ENCODE measurements at regions not wholly inside any gene's neighbourhood (a gene's known extent, or its start where the extent isn't known, plus 50 kb on each side); places are given as distances from the start of the nearest gene placed in this dataset.

DNA sequence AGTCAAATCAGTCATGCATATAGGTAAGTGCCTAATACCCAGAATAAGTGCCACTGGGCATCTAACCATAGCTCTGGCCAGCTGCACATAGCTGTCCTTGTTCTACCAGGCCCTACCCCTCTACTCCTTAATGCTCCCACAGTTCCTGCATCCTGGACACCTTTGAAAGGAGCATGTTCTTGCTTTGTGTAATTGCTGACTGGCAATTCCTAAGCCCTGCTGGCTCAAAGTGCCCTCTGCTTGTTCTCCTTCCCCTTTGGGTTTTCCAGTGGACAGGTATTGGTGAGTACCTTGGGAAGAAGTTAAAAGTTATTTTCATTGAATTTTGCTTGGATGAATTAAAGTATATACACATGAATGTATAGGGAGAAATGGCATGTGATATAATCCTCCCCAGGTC lies 516.4 kb downstream of the ETNK1 start:
- Histone ChIP-seq H2BK5ac (ENCODE audit: low read depth, low read length, poor library complexity, severe bottlenecking) (no peak overlapping the region), H2BK120ac (ENCODE audit: low read depth, low read length) (no peak overlapping the region), H3K18ac (ENCODE audit: low read depth, low read length) (no peak overlapping the region), H3K9ac (ENCODE audit: low read depth, low read length) (no peak overlapping the region), H3K4ac (ENCODE audit: low read depth, low read length) (no peak overlapping the region), H3K27ac (ENCODE audit: insufficient read depth, low read length) (no peak overlapping the region), H3K9me3 (ENCODE audit: control insufficient read depth, insufficient read depth, low read length) (0 out of 2 replicates have a peak, but pooled peaks cover 2% of the 10 kb centered on the region), H3K27me3 (ENCODE audit: control insufficient read depth, insufficient read depth, low read length) (no peaks in the 10 kb centered on the region), H2AK5ac (ENCODE audit: low read depth, low read length) (no peak overlapping the region), H3K14ac (replicated peaks; ENCODE audit: low read depth, low read length) (no peak overlapping the region), H2BK20ac (ENCODE audit: low read depth, low read length) (no peak overlapping the region), H4K5ac (ENCODE audit: low read depth, low read length) (no peak overlapping the region), H3K4me3 (ENCODE audit: insufficient read depth, low read depth, low read length) (no peak overlapping the region), H3K79me1 (ENCODE audit: low read depth in 1 of 2, low read length in 2 of 2) (no peaks in the 10 kb centered on the region), H2AK9ac (replicated peaks; ENCODE audit: low read depth, low read length, poor library complexity) (no peak overlapping the region), H3K4me2 (ENCODE audit: low read depth, low read length) (no peak overlapping the region), H2AFZ (replicated peaks; ENCODE audit: low read length, poor library complexity) (no peak overlapping the region), H4K91ac (ENCODE audit: insufficient read depth, low read depth, low read length) (no peak overlapping the region), H4K20me1 (ENCODE audit: insufficient read depth, low read length) (no peaks in the 10 kb centered on the region), H3K23ac (ENCODE audit: low read depth, low read length) (no peak overlapping the region), H3K56ac (ENCODE audit: extremely low read depth, insufficient read depth, low read length) (no peak overlapping the region), H4K8ac (ENCODE audit: low read depth in 2 of 2, low read length in 2 of 2) (no peak overlapping the region), H2BK15ac (ENCODE audit: low read depth, low read length) (no peak overlapping the region), H3K9me1 (ENCODE audit: insufficient read depth, low read length) (no peaks in the 10 kb centered on the region), H3K36me3 (ENCODE audit: control insufficient read depth, insufficient read depth, low read length) (no peaks in the 10 kb centered on the region), H3K4me1 (ENCODE audit: control insufficient read depth, insufficient read depth, low read length) (no peaks in the 10 kb centered on the region)
- TF ChIP-seq CTCF (conservative IDR thresholded peaks at IDR 0.05; ENCODE audit: low read depth, low read length): no peak
- TF ChIP-seq MAZ (IDR thresholded peaks at IDR 0.05; ENCODE audit: borderline replicate concordance, low read depth, low read length): no peak
- TF ChIP-seq RAD21 (IDR thresholded peaks at IDR 0.05; ENCODE audit: low read length): no peak
- TF ChIP-seq, protein P1, sequence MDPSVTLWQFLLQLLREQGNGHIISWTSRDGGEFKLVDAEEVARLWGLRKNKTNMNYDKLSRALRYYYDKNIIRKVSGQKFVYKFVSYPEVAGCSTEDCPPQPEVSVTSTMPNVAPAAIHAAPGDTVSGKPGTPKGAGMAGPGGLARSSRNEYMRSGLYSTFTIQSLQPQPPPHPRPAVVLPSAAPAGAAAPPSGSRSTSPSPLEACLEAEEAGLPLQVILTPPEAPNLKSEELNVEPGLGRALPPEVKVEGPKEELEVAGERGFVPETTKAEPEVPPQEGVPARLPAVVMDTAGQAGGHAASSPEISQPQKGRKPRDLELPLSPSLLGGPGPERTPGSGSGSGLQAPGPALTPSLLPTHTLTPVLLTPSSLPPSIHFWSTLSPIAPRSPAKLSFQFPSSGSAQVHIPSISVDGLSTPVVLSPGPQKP (IDR thresholded peaks at IDR 0.05; ENCODE audit: borderline replicate concordance, low read depth, low read length): no peak
- TF ChIP-seq RCOR1 (IDR thresholded peaks at IDR 0.05; ENCODE audit: insufficient replicate concordance, low read length): no peak
- TF ChIP-seq NFE2L2 (IDR thresholded peaks at IDR 0.05; ENCODE audit: low read depth, low read length): no peak
- TF ChIP-seq MXI1 (IDR thresholded peaks at IDR 0.05; ENCODE audit: borderline replicate concordance, low read depth, low read length): no peak
- no peak for TF ChIP-seq POLR2A (IDR thresholded peaks at IDR 0.05; ENCODE audit: low read depth, low read length)
- no peak for TF ChIP-seq FOS (IDR thresholded peaks at IDR 0.05; ENCODE audit: low read depth, low read length)
- no peak for TF ChIP-seq CEBPB (IDR thresholded peaks at IDR 0.05; ENCODE audit: low read depth, low read length)
- no peak for TF ChIP-seq SMC3 (IDR thresholded peaks at IDR 0.05; ENCODE audit: low read depth, low read length)
- no peak for TF ChIP-seq BHLHE40 (IDR thresholded peaks at IDR 0.05; ENCODE audit: low read depth, low read length)
- TF ChIP-seq, protein P2, sequence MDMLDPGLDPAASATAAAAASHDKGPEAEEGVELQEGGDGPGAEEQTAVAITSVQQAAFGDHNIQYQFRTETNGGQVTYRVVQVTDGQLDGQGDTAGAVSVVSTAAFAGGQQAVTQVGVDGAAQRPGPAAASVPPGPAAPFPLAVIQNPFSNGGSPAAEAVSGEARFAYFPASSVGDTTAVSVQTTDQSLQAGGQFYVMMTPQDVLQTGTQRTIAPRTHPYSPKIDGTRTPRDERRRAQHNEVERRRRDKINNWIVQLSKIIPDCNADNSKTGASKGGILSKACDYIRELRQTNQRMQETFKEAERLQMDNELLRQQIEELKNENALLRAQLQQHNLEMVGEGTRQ (IDR thresholded peaks at IDR 0.05; ENCODE audit: low read depth, low read length): no peak
- TF ChIP-seq MAFK (IDR thresholded peaks at IDR 0.05; ENCODE audit: low read depth, low read length): no peak
- TF ChIP-seq CHD1 (IDR thresholded peaks at IDR 0.05; ENCODE audit: low read depth, low read length): no peak
- TF ChIP-seq RFX5 (IDR thresholded peaks at IDR 0.05; ENCODE audit: low read depth, low read length): no peak
- DNase-seq: no peak
- CTCF ChIA-PET: no interaction called here
- in situ Hi-C loops (cut with MboI; ENCODE audit: low sequenced_read_pairs) (no loop called here), intact Hi-C loops (cut with micrococcal nuclease) (no loop called here), dilution Hi-C loops (cut with HindIII; ENCODE audit: low sequenced_read_pairs, unreplicated experiment) (no loop called here)
- no peak for ATAC-seq (ENCODE audit: low read depth)
- POLR2A ChIA-PET (ENCODE audit: unreplicated experiment): no interaction called here
- BruUV-seq (replicated peaks): no TSS peak
